Fibroblast of lung (primary cell): ENCODE measurements at regions not wholly inside any gene's neighbourhood (a gene's known extent, or its start where the extent isn't known, plus 50 kb on each side); places are given as distances from the start of the nearest gene placed in this dataset.

ENCODE experiments used
- DNase-seq, 2 donors: peaks; one replicate each; pipeline versions ENCODE4 v3.0.0 to v3.0.0-alpha.2; 2010; ENCODE audit warnings: low read depth in 2 of 2
- H2AFZ ChIP-seq: 2 replicates; pipeline ENCODE4 v1.5.1; 2012; ENCODE audit warnings: low read length, control low read depth, inconsistent platforms
- H3K27ac ChIP-seq: 2 replicates; pipeline ENCODE4 v1.5.1; 2011; ENCODE audit warnings: low read length, control low read depth; ENCODE audit not compliant: insufficient read depth
- H3K27me3 ChIP-seq: 2 replicates; pipeline ENCODE4 v1.5.1; 2011; ENCODE audit warnings: mild to moderate bottlenecking, low read length; ENCODE audit not compliant: control insufficient read depth, insufficient read depth
- H3K36me3 ChIP-seq: 2 replicates; pipeline ENCODE4 v1.5.1; 2011; ENCODE audit warnings: low read length; ENCODE audit not compliant: control insufficient read depth, insufficient read depth
- H3K4me1 ChIP-seq: 2 replicates; pipeline ENCODE4 v1.5.1; 2011; ENCODE audit warnings: low read length; ENCODE audit not compliant: control insufficient read depth, insufficient read depth; ENCODE audit errors: extremely low read depth
- H3K4me2 ChIP-seq: 2 replicates; pipeline ENCODE4 v1.5.1; 2011; ENCODE audit warnings: low read length, control low read depth; ENCODE audit not compliant: insufficient read depth; ENCODE audit errors: extremely low read depth
- H3K4me3 ChIP-seq, 4 experiments: fragments of 200-600 bp in 1 of 4; sonication (generic) in 1 of 4; replicated peaks in 1 of 4; 2 replicates each; pipeline ENCODE4 v1.5.1; 2011 to 2016; ENCODE audit warnings: low read length in 4 of 4, low read depth in 3 of 4, mild to moderate bottlenecking in 3 of 4, control low read depth in 2 of 4, inconsistent platforms in 1 of 4, mixed read lengths in 1 of 4; ENCODE audit not compliant: insufficient read depth in 1 of 4; ENCODE audit errors: control extremely low read depth in 1 of 4
- H3K79me2 ChIP-seq: 2 replicates; pipeline ENCODE4 v1.5.1; 2012; ENCODE audit warnings: mild to moderate bottlenecking, low read length, inconsistent platforms; ENCODE audit not compliant: control insufficient read depth, insufficient read depth
- H3K9ac ChIP-seq: 2 replicates; pipeline ENCODE4 v1.5.1; 2011; ENCODE audit warnings: mild to moderate bottlenecking, low read length, control low read depth; ENCODE audit not compliant: insufficient read depth
- H3K9me3 ChIP-seq: 2 replicates; pipeline ENCODE4 v1.5.1; 2012; ENCODE audit warnings: low read depth, low read length; ENCODE audit not compliant: control insufficient read depth, insufficient read depth
- H4K20me1 ChIP-seq: 2 replicates; pipeline ENCODE4 v1.5.1; 2011; ENCODE audit warnings: low read length; ENCODE audit not compliant: control insufficient read depth, insufficient read depth; ENCODE audit errors: extremely low read depth
- CTCF ChIP-seq, 2 donors: IDR thresholded peaks in 1 of 2; conservative IDR thresholded peaks in 1 of 2; 1 replicate in 1 of 2; 2 replicates in 1 of 2; pipeline ENCODE4 v1.5.1; 2011 to 2012; ENCODE audit warnings: low read length in 2 of 2, control low read depth in 1 of 2, inconsistent platforms in 1 of 2, low read depth in 1 of 2, mild to moderate bottlenecking in 1 of 2
- EZH2 ChIP-seq: IDR thresholded peaks from 2 replicates; pipeline ENCODE4 v1.5.1; 2012; ENCODE audit warnings: low read length, control low read depth, mild to moderate bottlenecking; ENCODE audit errors: missing control alignments

GRCh38 chr6:48919555-48919954, 543.5 kb downstream of the MMUT start:
- H3K4me3 ChIP-seq: no peak overlapping the region
- H2AFZ ChIP-seq: no peak overlapping the region
- TF ChIP-seq EZH2: no peak
- no peak for TF ChIP-seq CTCF (conservative IDR thresholded peaks at IDR 0.05 in 1 of 2, IDR thresholded peaks at IDR 0.05 in 1 of 2; ENCODE audit: low read depth in 1 of 2, low read length in 2 of 2)
- H3K27me3 ChIP-seq: no peaks in the 10 kb centered on the region
- no peak overlapping the region for H3K27ac ChIP-seq
- H3K36me3 ChIP-seq: no peaks in the 10 kb centered on the region
- no peaks in the 10 kb centered on the region for H3K79me2 ChIP-seq
- no peaks in the 10 kb centered on the region for H4K20me1 ChIP-seq
- no peaks in the 10 kb centered on the region for H3K4me1 ChIP-seq
- no peak overlapping the region for H3K4me2 ChIP-seq
- DNase-seq: no peak
- no peaks in the 10 kb centered on the region for H3K9me3 ChIP-seq
- H3K9ac ChIP-seq: no peak overlapping the region

GRCh38 chr6:48917233-48917632, 545.8 kb downstream of the MMUT start:
- no peak overlapping the region for H3K4me2 ChIP-seq
- no peaks in the 10 kb centered on the region for H3K36me3 ChIP-seq
- H3K4me3 ChIP-seq: no peak overlapping the region
- H3K4me1 ChIP-seq: no peaks in the 10 kb centered on the region
- TF ChIP-seq EZH2 (no peak), CTCF (conservative IDR thresholded peaks at IDR 0.05 in 1 of 2, IDR thresholded peaks at IDR 0.05 in 1 of 2; ENCODE audit: low read depth in 1 of 2, low read length in 2 of 2) (no peak)
- no peak for DNase-seq
- no peaks in the 10 kb centered on the region for H3K9me3 ChIP-seq
- no peaks in the 10 kb centered on the region for H3K27me3 ChIP-seq
- no peak overlapping the region for H3K27ac ChIP-seq
- no peaks in the 10 kb centered on the region for H3K79me2 ChIP-seq
- H2AFZ ChIP-seq: no peak overlapping the region
- H3K9ac ChIP-seq: no peak overlapping the region
- no peaks in the 10 kb centered on the region for H4K20me1 ChIP-seq

DNA sequence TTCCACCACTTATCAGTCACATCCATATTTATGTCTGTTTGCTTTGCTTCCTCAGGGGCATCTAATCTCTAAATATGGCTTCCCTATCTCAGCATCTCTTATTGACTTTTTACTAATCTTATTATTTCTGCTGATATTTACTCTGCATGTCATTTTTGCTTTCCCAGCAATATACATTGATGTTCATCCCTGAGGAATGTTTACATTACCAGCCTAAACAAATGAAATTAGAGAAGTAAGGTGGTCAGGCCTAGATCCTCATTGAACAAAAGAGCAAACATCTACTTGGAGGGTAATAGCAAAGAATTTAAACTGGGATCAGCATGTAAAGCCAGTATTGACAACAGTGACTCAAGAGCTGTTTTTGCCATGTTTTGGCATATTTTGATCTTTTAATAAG, 546.4 kb downstream of the MMUT start:
- Histone ChIP-seq H3K27ac (no peak overlapping the region), H4K20me1 (no peaks in the 10 kb centered on the region), H3K4me3 (no peak overlapping the region), H3K9ac (no peak overlapping the region), H3K4me1 (no peaks in the 10 kb centered on the region), H3K9me3 (no peaks in the 10 kb centered on the region), H3K27me3 (no peaks in the 10 kb centered on the region), H3K36me3 (no peaks in the 10 kb centered on the region), H3K4me2 (no peak overlapping the region), H2AFZ (no peak overlapping the region), H3K79me2 (no peaks in the 10 kb centered on the region)
- DNase-seq: no peak
- TF ChIP-seq EZH2 (no peak), CTCF (conservative IDR thresholded peaks at IDR 0.05 in 1 of 2, IDR thresholded peaks at IDR 0.05 in 1 of 2; ENCODE audit: low read depth in 1 of 2, low read length in 2 of 2) (no peak)
